SK-N-SH treated with all-trans-retinoic acid at 6 μM for 48 hours (cell line): ENCODE measurements at regions not wholly inside any gene's neighbourhood (a gene's known extent, or its start where the extent isn't known, plus 50 kb on each side); places are given as distances from the start of the nearest gene placed in this dataset.

Experiments used
- ATAC-seq: fragments of 200-7000 bp; cut with Tn5 transposase; 3 replicates; pipeline ENCODE4 v1.9.1; 2020; ENCODE audit warnings: mild to moderate bottlenecking, moderate library complexity
- ARNTL ChIP-seq: fragments of 450-650 bp; formaldehyde crosslinking; IDR thresholded peaks from 2 replicates; pipeline ENCODE4 v1.5.0; 2020; ENCODE audit warnings: low read depth, mild to moderate bottlenecking, moderate library complexity, borderline replicate concordance
- BACH2 ChIP-seq: fragments of 250-450 bp; sonication (Bioruptor Pico); IDR thresholded peaks from 2 replicates; pipeline ENCODE4 v1.9.0; 2021; ENCODE audit warnings: mild to moderate bottlenecking, borderline replicate concordance
- CSDC2 ChIP-seq: fragments of 250-450 bp; sonication (Bioruptor Pico); IDR thresholded peaks from 2 replicates; pipeline ENCODE4 v1.5.0; 2020; ENCODE audit warnings: mild to moderate bottlenecking, moderate library complexity
- ESRRG ChIP-seq: fragments of 250-450 bp; sonication (Bioruptor Pico); IDR thresholded peaks from 2 replicates; pipeline ENCODE4 v1.6.1; 2021; ENCODE audit warnings: mild to moderate bottlenecking
- GLIS3 ChIP-seq: fragments of 250-450 bp; sonication (Bioruptor Pico); IDR thresholded peaks from 2 replicates; pipeline ENCODE4 v1.5.0; 2020; ENCODE audit warnings: mild to moderate bottlenecking, moderate library complexity
- ISL1 ChIP-seq: fragments of 250-450 bp; sonication (Bioruptor Pico); IDR thresholded peaks from 2 replicates; pipeline ENCODE4 v2.1.2; 2022; ENCODE audit warnings: mild to moderate bottlenecking, moderate library complexity
- OSR1 ChIP-seq: fragments of 250-450 bp; sonication (Bioruptor Pico); IDR thresholded peaks from 2 replicates; pipeline ENCODE4 v1.8.0; 2022; ENCODE audit warnings: moderate library complexity, mild to moderate bottlenecking, inconsistent platforms
- RARB ChIP-seq: fragments of 250-450 bp; sonication (Bioruptor Pico); IDR thresholded peaks from 2 replicates; pipeline ENCODE4 v1.8.0; 2021; ENCODE audit warnings: mild to moderate bottlenecking, moderate library complexity
- SNAI2 ChIP-seq: fragments of 250-450 bp; sonication (Bioruptor Pico); IDR thresholded peaks from 2 replicates; pipeline ENCODE4 v1.5.0; 2020; ENCODE audit warnings: mild to moderate bottlenecking, moderate library complexity
- TCF4 ChIP-seq: fragments of 250-450 bp; sonication (Bioruptor Pico); IDR thresholded peaks from 2 replicates; pipeline ENCODE4 v1.8.0; 2021; ENCODE audit warnings: mild to moderate bottlenecking, moderate library complexity, borderline replicate concordance
- TOX ChIP-seq: fragments of 250-450 bp; sonication (Bioruptor Pico); IDR thresholded peaks from 2 replicates; pipeline ENCODE4 v1.8.0; 2021; ENCODE audit warnings: mild to moderate bottlenecking, moderate library complexity, borderline replicate concordance
- ZC3H10 ChIP-seq: fragments of 250-450 bp; sonication (Bioruptor Pico); IDR thresholded peaks from 2 replicates; pipeline ENCODE4 v1.5.1; 2021; ENCODE audit warnings: mild to moderate bottlenecking, moderate library complexity
- ZFP3 ChIP-seq: fragments of 250-450 bp; sonication (Bioruptor Pico); IDR thresholded peaks from 2 replicates; pipeline ENCODE4 v1.5.0; 2020; ENCODE audit warnings: mild to moderate bottlenecking, moderate library complexity
- ZFP30 ChIP-seq: fragments of 450-650 bp; formaldehyde crosslinking; IDR thresholded peaks from 2 replicates; pipeline ENCODE4 v1.5.0; 2022; ENCODE audit warnings: mild to moderate bottlenecking, moderate library complexity
- ZNF565 ChIP-seq: fragments of 450-650 bp; formaldehyde crosslinking; conservative IDR thresholded peaks from 2 replicates; pipeline ENCODE4 v1.5.0; 2020; ENCODE audit warnings: low read depth, mild to moderate bottlenecking, moderate library complexity
- ZNF70 ChIP-seq: fragments of 450-650 bp; formaldehyde crosslinking; IDR thresholded peaks from 2 replicates; pipeline ENCODE4 v1.5.0; 2020; ENCODE audit warnings: mild to moderate bottlenecking, moderate library complexity
- TF ChIP-seq, protein P1 (sequence below): fragments of 250-450 bp; sonication (Bioruptor Pico); IDR thresholded peaks from 2 replicates; pipeline ENCODE4 v1.8.0; 2020; ENCODE audit warnings: mild to moderate bottlenecking, moderate library complexity, borderline replicate concordance
- TF ChIP-seq, protein P2 (sequence below): fragments of 250-450 bp; sonication (Bioruptor Pico); IDR thresholded peaks from 2 replicates; pipeline ENCODE4 v1.5.1; 2021; ENCODE audit warnings: mild to moderate bottlenecking, moderate library complexity
- TF ChIP-seq, protein P3 (sequence below): fragments of 250-450 bp; sonication (Bioruptor Pico); IDR thresholded peaks from 2 replicates; pipeline ENCODE4 v1.5.1; 2020; ENCODE audit warnings: low read depth, mild to moderate bottlenecking, moderate library complexity
- TF ChIP-seq, protein P4 (sequence below): fragments of 250-450 bp; sonication (Bioruptor Pico); IDR thresholded peaks from 2 replicates; pipeline ENCODE4 v1.8.0; 2021; ENCODE audit warnings: low read depth, mild to moderate bottlenecking, moderate library complexity, borderline replicate concordance

DNA sequence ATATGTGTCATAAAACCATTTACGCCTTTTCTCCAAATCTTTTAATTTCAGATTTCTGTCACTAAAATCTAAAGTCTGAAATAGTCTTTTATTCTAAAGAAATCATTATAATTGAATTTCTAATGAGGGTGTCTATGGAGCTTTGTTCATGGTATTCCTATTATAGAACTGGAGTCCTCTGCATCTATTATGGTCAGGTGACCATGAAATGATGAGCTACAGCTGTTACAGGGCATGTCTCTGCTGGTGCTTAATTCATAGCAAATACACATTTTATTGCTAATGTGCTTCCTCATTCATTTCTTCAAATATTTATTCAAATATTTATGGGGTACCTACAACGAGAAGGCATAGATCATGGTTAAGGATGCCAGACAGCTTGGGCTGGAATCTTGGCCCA lies 126.1 kb downstream of the NAA11 start:
- no peak for ATAC-seq
- no peak for TF ChIP-seq ISL1
- TF ChIP-seq OSR1, result no peak
- TF ChIP-seq ZFP3, result no peak
- TF ChIP-seq RARB (CRISPR knock-in tag), result no peak
- TF ChIP-seq GLIS3 (CRISPR knock-in tag), result no peak
- TF ChIP-seq ZNF70, result no peak
- TF ChIP-seq, protein P1, sequence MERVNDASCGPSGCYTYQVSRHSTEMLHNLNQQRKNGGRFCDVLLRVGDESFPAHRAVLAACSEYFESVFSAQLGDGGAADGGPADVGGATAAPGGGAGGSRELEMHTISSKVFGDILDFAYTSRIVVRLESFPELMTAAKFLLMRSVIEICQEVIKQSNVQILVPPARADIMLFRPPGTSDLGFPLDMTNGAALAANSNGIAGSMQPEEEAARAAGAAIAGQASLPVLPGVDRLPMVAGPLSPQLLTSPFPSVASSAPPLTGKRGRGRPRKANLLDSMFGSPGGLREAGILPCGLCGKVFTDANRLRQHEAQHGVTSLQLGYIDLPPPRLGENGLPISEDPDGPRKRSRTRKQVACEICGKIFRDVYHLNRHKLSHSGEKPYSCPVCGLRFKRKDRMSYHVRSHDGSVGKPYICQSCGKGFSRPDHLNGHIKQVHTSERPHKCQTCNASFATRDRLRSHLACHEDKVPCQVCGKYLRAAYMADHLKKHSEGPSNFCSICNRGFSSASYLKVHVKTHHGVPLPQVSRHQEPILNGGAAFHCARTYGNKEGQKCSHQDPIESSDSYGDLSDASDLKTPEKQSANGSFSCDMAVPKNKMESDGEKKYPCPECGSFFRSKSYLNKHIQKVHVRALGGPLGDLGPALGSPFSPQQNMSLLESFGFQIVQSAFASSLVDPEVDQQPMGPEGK (CRISPR knock-in tag), result no peak
- TF ChIP-seq, protein P2, sequence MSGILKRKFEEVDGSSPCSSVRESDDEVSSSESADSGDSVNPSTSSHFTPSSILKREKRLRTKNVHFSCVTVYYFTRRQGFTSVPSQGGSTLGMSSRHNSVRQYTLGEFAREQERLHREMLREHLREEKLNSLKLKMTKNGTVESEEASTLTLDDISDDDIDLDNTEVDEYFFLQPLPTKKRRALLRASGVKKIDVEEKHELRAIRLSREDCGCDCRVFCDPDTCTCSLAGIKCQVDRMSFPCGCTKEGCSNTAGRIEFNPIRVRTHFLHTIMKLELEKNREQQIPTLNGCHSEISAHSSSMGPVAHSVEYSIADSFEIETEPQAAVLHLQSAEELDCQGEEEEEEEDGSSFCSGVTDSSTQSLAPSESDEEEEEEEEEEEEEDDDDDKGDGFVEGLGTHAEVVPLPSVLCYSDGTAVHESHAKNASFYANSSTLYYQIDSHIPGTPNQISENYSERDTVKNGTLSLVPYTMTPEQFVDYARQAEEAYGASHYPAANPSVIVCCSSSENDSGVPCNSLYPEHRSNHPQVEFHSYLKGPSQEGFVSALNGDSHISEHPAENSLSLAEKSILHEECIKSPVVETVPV, result no peak
- TF ChIP-seq, protein P3, sequence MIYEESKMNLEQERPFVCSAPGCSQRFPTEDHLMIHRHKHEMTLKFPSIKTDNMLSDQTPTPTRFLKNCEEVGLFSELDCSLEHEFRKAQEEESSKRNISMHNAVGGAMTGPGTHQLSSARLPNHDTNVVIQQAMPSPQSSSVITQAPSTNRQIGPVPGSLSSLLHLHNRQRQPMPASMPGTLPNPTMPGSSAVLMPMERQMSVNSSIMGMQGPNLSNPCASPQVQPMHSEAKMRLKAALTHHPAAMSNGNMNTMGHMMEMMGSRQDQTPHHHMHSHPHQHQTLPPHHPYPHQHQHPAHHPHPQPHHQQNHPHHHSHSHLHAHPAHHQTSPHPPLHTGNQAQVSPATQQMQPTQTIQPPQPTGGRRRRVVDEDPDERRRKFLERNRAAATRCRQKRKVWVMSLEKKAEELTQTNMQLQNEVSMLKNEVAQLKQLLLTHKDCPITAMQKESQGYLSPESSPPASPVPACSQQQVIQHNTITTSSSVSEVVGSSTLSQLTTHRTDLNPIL (CRISPR knock-in tag), result no peak
- no peak for TF ChIP-seq ESRRG (CRISPR knock-in tag)
- no peak for TF ChIP-seq ZNF565
- no peak for TF ChIP-seq SNAI2 (CRISPR knock-in tag)
- TF ChIP-seq TCF4 (CRISPR knock-in tag), result no peak
- TF ChIP-seq BACH2, result no peak
- TF ChIP-seq ARNTL, result no peak
- no peak for TF ChIP-seq CSDC2 (CRISPR knock-in tag)
- no peak for TF ChIP-seq ZFP30
- TF ChIP-seq, protein P4, sequence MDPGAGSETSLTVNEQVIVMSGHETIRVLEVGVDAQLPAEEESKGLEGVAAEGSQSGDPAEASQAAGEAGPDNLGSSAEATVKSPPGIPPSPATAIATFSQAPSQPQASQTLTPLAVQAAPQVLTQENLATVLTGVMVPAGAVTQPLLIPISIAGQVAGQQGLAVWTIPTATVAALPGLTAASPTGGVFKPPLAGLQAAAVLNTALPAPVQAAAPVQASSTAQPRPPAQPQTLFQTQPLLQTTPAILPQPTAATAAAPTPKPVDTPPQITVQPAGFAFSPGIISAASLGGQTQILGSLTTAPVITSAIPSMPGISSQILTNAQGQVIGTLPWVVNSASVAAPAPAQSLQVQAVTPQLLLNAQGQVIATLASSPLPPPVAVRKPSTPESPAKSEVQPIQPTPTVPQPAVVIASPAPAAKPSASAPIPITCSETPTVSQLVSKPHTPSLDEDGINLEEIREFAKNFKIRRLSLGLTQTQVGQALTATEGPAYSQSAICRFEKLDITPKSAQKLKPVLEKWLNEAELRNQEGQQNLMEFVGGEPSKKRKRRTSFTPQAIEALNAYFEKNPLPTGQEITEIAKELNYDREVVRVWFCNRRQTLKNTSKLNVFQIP (CRISPR knock-in tag), result no peak
- TF ChIP-seq ZC3H10 (CRISPR knock-in tag), result no peak

DNA sequence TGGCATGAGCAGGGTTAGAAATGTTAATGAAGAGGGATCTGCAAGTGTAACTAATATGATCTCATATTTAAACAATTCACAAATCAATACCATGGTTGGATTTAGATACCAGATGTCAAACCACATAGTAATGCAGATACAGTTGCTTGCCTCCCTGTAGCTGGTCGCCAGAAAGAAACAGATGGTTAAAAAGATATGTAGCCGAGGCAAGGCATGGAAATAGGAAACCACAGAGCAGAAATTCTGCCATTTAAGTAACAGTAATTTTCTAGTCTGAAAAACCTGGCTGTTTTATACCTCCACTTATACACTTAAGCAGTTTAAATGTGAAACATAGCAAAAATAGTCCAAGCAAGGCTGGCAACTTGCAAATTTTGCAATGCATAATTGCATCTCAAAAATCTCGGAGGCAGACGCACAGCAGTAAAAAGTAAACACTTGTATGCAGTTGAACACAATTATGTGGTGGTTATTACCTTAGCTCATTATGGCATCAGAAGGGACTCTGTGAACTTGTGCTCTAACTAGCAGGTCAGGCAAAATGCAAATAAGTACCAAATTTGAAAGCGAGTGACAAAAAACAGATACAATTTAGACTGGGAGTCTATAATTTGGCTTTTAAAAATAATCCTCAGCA lies 126.8 kb downstream of the NAA11 start:
- TF ChIP-seq, protein P1 (CRISPR knock-in tag), result no peak
- TF ChIP-seq CSDC2 (CRISPR knock-in tag) (no peak), BACH2 (no peak), ARNTL (no peak), TOX (CRISPR knock-in tag) (no peak), ISL1 (no peak), ZNF70 (no peak), ZFP3 (no peak)
- TF ChIP-seq, protein P2, result no peak
- no peak for ATAC-seq

DNA sequence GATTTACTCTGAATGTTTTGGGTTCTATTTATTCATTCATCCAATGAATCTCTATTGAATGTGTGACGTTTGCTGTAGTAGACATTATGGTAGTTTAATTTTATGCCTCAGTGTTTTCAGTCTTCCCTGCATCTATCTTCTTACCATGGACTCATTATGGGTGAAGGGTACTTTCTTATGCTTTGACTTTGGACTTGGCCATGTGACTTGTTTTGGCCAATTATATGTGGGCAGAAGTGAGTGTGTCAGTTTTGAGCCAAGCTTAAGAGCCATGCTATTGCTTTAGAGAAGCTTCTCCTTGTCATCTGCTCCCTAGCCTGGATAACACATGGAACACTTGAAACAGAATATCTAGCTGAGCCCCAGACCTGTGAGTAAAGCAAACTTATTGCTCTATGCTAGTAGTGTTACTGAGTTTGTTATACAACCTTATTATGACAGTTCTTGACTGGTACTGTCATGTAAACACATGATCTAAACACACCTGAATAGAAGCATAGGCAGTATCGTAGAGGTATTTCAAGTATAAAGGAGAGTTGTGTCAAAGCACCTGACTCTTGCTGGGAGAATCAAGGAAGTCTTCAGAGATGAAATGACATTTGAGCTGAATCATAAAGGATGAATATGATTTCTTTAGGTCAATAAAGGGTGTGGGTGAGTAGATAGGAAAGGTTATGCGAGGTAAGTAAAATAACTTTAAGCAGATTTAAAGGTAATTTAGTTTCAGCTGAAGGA lies 128.4 kb downstream of the NAA11 start:
- no peak for ATAC-seq
- TF ChIP-seq RARB (CRISPR knock-in tag) (no peak), ZNF565 (no peak), CSDC2 (CRISPR knock-in tag) (no peak), ISL1 (no peak), ZC3H10 (CRISPR knock-in tag) (no peak), GLIS3 (CRISPR knock-in tag) (no peak), ZFP30 (no peak), ZFP3 (no peak)
- TF ChIP-seq, protein P2, result no peak
- TF ChIP-seq, protein P4 (CRISPR knock-in tag), result no peak
- TF ChIP-seq, protein P1 (CRISPR knock-in tag), result no peak
